Adrenal gland (tissue), 5 donors: ENCODE measurements at regions not wholly inside any gene's neighbourhood (a gene's known extent, or its start where the extent isn't known, plus 50 kb on each side); places are given as distances from the start of the nearest gene placed in this dataset.

ENCODE experiments used
- POLR2A ChIP-seq, 2 donors: fragments of 450-650 bp; IDR thresholded peaks; one replicate each; pipeline ENCODE4 v1.6.1; 2017; ENCODE audit warnings: antibody characterized with exemption in 2 of 2, mild to moderate bottlenecking in 2 of 2, moderate library complexity in 1 of 2
- TF ChIP-seq, protein P1 (sequence below), 6 experiments: fragments of 450-650 bp in 4 of 6; fragments of 200-600 bp in 2 of 6; sonication (generic) in 1 of 6; IDR thresholded peaks; 1 replicate in 5 of 6; 2 replicates in 1 of 6; pipeline versions ENCODE4 v1.5.1 to v1.8.0; 2016 to 2021; ENCODE audit warnings: antibody characterized with exemption in 6 of 6, mild to moderate bottlenecking in 2 of 6, moderate library complexity in 1 of 6
- donor health status: DM: no; HTN: no; CAD: no.

DNA sequence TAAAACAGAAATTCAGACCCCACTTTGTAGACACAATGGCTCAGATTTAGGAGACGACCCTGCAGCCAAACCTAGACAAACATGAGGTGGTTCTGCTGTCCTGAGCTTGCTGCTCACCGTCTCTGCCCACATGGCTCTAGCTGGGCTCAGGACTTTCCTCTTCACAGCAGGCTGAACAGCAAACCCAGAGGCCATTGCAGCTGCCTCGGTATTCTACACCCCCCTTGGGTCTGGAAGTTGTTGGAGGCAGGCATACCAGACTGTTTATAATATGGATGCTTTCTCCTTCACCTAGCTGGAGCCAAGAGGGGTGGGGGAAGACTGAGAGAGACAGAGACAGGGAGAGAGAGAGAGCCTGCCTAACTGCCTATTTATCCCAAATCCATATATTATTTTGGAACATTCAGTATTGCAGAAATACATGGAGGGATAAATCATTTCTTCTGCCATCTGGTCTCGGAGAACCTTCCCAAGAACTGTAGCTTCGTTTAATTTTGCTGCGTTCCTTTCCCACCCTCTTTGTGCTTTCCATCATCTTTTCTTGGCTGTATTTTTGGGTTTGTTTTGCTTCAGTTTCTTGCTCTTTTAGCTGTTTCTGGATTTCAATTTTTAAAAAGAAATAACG lies 628.2 kb upstream of the RBFOX1 start:
- TF ChIP-seq, protein P1, sequence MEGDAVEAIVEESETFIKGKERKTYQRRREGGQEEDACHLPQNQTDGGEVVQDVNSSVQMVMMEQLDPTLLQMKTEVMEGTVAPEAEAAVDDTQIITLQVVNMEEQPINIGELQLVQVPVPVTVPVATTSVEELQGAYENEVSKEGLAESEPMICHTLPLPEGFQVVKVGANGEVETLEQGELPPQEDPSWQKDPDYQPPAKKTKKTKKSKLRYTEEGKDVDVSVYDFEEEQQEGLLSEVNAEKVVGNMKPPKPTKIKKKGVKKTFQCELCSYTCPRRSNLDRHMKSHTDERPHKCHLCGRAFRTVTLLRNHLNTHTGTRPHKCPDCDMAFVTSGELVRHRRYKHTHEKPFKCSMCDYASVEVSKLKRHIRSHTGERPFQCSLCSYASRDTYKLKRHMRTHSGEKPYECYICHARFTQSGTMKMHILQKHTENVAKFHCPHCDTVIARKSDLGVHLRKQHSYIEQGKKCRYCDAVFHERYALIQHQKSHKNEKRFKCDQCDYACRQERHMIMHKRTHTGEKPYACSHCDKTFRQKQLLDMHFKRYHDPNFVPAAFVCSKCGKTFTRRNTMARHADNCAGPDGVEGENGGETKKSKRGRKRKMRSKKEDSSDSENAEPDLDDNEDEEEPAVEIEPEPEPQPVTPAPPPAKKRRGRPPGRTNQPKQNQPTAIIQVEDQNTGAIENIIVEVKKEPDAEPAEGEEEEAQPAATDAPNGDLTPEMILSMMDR (IDR thresholded peaks at IDR 0.05) = no peak
- TF ChIP-seq POLR2A (IDR thresholded peaks at IDR 0.05) = no peak
